ENCODE measurements at regions not wholly inside any gene's neighbourhood (a gene's known extent, or its start where the extent isn't known, plus 50 kb on each side); places are given as distances from the start of the nearest gene placed in this dataset.

DNA sequence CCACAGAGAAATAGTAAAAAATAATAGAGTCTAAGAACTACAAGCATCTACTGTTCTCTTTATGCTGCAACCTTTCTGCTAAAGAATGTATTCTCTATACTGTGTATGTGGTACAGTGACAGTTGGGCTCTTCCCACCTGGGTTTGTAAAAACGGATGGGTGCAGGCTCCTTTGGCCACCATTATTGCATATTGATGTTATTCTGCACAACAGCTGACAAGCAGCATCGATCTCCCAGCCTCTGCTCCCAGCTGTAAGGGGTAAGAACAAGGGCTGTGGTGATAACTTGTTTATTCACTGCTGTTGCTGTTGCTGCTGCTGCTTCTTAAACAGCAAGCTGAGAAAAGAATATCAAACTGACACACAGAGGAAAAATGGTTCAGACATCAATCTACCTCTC, 56.1 kb downstream of the KCNRG start:
- no peak for DNase-seq

DNA sequence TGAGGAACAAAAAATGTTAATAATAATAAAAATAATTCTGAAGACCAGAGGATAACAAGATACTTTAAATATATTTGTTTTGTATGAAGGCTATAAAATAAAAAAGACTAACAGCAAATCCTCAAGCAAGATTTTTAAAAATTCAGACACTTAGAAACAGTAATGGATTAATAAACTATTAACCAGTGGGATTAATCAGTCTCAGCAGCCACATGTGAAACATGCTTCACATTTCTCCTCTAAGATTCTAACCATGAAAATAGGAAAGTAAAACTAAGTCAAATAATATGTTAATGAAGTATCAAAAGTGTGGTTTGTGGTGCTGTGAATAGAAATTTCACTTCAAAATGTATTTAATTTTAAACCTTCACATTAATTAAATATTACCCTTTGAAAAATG, 57.4 kb downstream of the KCNRG start:
- DNase-seq: no peak

DNA sequence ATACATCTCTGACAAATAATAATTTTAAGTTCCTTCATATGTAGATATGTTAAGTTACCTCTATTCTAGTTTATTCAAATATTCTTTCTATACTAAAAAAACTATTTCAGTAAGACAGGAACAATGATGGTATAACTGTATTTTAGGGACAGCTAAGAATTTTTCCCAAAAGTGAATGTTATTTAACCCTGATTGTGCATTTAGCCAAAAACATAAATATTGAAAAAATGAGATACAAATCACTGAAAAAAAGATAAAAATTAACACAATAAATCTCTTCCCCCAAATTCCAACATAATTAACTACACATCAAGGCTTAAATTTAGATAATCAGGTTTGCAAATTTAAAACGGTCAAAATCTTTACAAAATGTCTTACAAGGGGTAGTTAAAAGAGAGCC, 58.1 kb downstream of the KCNRG start:
- DNase-seq: no peak

DNA sequence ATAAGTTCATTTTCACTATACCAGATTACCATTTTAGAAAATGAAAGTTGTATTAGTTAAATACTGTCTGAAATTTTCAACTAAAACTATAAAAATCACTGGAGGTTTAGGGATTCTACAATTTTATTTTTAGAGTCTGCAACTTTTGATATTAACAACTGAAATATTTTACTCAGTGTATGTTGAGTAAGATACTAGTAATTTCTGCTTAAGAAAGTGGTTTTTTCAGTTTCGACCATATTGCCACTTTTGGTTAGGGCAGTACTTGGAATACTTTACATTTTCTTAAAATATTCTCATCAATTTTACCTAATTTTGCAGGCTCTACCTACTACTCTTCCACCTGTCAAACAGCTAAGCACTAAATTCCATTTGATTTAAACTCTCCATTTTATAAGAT, 59.6 kb downstream of the KCNRG start:
- DNase-seq: no peak

DNA sequence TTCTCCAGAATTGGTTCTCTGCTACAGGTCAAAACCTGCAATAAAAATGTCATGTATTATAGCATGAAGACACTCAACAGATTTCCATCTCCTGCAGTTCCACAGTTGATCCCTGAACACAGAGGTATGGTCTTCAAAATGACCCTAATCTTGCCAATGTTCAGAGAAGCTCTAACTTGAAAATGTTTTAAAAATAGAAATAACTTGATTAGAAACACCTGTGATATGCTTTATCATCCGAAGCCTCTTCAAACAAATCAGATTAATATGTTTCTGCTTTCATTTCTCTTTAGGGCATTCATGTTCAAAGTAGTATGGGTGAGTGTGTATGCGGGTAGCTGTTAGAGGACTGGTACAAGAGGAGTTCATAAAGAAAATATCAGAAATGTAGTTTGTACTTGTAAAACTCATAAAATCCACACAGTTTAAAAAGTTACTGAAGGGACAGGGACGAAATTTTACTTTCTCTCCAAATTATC, 60.4 kb downstream of the KCNRG start:
- no peak for DNase-seq

DNA sequence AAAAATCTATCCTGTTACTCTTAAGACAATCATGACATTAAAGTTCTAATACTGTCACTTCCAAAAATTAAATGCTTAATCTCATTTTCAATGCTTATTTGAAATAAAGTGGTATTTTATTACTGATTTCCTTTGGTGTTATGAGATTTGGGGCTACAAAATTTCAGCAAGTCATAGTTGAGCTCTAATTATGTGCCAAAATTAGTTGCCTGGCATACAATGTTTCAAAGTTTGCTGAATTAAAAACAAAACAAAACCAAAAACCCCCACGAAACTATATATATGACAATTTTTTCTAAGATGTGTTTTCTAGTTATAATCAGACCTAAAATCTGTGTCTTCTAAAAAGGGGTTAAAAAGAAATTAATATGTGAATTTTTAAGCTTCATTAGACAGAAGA, 62.2 kb downstream of the KCNRG start:
- DNase-seq: no peak

DNA sequence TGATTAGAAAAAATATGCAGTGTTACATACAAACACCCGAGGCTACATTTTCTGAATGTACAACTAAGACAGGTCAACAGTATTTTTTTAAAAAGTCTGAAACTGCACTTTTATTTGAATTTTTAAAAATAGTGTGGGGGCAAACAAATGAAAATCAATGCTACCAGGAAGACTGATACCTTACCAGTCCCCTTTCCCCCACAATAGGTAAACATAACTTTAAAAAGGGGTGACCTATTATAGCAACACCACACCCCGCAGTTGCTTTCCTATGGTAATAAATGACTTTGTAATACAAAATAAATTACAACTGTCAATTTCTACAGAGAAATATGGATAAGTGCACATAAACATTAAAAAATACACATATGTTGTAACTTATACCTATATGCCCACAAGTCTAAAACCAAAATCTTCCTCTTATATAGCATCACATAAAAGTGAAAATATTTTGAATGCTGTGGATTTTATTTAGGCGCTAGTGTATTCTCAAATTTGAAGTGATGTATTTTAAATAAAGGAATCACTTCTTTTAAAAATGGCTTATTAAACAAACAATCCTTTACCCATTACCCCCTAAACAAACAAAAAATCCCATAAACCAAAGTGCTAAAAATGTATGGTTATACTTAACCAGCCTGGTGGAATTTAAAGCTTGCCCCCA, 63.1 kb downstream of the KCNRG start:
- no peak for DNase-seq

DNA sequence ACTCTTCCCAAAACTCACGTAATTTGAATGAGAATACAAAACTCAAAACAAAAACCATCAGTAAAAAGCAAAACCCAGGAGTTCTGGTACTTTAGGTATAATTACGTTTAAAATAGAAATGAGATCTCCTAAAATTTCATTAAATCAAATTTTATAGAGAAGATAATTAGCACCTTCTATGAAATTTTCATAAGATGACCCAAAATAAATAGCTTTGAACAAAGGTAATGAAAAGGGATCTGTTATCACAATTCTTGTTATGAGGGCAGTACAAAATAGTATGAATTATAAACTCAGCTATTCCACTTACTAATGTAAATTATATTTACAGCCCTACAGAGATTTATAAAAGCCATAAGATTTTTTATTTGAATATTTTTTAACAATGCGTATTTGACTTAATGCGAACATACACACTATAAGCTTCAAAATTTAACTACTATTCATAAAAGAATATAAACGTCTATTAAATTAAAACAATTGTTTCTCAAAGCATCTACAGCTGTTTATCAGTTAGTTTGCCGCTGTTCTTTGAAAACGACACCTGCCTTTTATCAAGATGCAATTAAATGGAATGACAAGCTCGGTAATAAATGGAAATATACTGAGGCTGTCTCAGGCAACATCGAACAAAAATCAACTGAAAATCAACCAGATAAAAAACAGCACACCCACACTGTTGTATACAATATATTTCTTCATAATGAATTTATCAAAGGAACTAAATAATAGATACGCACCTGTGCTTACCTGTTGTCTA, 63.8 kb downstream of the KCNRG start:
- no peak for DNase-seq

DNA sequence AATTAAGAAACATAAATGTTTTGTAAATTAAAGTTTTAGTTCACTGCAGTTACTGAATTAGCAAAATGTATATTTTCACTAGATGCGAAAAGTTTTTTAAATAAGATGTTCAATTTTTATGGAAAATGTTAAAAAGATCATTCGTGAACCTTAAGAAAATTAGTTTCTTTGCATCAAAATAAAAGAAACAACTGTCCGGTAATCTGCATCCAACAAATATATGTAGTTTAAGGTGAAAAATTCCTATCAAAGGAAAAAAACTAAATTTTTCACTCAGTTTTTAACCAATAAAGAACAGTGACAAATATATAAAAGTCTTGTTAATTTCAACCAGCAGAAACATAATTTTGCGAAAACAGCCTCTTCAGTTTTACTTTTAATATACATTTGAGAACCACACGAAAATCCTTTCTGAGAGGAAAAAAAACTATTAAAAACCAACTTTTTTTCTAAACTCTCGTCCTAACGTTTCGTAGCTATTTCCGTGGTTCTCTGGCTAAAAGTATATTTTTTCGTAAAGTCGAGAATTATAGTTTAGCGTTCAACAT, 64.5 kb downstream of the KCNRG start:
- DNase-seq: no peak

DNA sequence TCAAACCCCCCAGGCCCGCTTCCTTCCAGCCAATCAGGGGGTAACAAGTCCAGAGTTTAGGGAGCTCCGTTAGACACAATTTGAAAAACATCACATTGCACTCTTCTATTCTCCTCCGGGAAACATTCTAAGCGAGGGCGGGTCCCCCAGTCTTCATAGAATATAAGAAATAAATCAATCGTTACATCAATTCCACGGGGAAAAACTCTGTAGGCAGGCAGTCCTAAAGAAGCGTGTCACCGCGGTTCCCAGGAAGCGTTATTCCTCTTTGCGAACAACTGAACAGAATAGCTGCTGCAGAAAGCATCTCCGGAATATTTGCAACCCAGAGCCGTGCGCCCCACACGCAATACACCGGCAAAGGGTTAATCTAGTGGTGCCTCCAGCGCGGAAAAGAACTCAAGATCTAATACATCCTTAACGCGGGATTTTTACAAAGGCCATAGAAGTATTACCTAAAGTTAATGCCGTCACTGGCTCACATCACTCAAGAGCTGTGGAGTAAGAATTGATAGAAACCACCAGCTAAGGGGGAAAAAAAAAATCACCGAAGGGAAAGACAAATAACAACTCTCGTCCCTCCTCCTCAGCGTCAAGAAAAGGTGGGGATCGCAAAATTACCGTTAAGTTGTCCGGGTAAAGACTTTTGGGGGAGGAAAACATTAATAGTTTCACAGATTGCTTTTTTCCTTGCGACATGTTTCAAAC, 65.1 kb downstream of the KCNRG start:
- DNase-seq: no peak

DNA sequence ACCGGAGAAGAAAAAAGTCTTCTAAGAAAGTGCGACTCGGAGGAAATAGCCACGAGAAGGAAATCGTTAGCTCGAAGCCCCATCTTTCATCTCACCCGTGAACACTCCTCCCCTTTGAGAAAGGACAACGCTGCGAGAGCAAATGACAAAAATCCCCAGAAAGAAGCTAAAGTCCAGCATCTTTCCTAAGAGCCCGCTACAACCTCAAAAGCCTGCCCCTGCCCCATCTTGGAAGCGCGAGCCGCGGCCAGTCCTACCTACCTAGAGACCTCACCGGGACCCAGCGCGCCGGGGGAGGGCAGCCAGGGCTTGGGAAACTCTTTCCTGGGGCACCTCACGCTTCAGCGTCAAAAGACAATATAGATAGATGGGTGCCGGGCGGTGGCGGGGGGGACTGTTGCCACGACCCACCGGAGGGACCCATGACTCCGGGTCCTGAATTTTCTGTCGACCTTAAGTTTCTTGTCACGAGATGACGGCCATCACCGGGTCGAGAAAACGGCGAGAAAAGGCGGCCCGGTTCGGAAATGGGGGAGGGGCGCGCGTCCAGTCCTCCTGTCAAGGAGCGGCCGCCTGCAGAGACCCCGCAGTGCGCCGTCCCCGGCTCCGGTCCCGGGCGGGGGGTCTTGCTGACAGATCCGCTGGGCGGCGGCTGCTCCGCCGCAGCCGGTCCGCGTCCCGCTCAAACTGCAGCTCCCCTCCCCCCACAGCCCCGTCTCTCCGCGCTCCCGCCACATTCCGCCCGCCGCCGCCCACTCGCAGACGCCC, 65.9 kb downstream of the KCNRG start:
- no peak for DNase-seq

DNA sequence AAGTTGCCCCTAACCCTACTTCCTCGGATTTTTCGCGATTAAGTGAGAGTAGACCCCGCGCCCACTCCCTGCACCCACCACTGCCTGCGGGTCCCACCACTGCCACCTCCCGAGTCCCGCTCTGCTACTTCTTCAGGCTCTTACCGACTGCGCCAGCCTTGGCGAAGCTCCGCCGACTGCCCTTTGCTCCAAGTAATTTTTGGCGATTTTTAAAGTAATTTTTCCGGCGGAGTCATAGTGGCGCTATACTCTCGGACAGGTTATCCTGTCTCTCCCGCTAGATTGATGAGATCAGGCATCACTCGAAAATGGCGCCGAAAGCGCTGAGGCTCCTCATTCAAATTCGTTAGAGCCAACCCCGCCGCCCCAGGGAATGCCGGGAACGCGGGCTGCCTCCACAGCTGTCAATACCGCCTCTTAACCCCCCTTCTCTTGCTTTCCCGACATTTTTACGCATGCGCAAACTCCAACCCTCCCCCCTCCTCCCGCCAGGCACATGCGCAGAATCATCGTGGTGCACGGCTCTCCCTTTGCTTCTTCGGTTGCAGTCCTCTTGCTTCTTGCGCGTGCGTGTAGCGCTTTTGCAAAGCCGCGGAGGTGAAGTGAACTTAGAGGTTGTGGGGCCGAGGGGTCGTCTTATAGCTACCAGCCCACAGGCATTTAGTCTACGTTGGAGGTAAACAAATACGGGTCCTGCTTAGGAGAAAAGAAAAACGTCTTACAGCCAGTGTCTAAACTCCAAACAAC, 66.6 kb downstream of the KCNRG start:
- peak; percentile 47 for DNase-seq

DNA sequence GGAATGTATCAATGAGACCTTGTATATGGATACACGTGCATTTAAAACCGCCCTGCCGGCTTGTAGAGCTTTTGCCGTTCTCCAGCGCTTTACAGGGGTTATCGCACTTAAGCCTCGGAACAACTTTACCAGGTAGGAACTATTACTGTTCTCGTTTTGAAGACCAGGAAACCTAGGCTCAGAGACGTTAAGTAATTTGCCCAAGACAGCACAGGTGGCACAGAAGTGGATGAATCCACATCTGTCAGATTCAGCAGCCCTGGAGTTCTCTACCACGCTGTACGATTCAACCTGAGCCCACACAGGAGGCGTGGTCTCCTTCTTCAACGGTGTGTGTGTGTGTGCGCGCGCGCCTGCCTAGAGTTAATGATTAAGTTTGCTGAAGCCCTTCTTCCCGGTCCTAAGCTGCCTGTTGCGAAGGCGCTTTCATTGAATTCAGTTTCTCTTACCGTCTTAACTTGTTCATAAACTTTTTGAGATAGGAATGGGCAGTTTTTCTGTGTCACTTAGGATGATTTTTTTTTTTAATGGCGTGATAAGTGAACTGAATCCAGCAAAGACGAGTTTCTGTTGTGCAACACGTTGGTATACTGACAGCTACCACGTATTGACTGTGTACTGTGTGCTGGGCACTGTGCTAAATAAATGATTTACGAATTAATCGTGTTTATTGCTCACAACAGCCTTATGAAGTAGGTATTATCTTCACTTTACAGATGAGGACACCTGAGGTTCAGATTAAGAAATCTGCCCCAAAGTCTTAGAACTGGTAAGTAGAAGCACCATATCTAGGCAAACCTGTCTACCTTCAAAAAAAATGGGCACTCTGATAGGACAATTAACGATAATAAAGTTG, 67.4 kb downstream of the KCNRG start:
- DNase-seq: no peak

DNA sequence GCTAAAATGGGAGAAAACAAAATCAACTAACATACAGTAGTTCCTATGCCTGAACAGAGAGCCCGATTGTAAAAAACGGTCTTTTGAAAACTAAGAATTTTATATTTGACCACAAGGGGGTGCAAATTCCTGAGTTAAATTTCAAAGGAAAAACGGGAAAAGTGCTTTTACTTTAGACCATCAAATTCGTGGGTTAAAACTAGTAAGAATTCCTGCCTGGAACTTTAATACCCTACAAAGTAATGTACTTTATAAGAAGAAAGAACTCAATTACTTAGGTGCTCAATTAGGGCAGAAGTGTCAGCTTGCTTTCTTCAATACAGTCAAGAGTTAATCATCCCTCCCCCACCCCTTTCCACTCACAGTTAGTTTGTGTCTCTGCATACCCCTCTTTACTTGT, 69.8 kb downstream of the KCNRG start:
- no peak for DNase-seq

DNA sequence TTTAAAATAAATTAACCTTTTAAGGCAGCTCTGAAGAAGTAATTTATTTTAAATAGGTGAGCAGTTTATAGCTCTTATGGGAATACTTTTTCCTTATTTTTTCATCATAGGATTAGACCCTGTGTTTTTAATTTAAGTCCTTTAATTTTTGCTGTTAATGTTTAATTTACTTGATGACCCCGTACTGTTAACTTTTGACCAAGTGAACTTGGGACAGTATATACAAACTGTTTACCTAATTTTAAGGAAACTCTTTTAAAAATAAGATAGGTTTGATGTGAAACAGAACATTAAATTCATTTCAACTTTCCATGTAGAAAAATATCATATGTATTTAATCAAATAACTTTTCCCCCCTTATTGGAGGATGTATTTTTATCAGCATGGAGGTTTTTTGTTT, 74.4 kb downstream of the KCNRG start:
- no peak for DNase-seq

DNA sequence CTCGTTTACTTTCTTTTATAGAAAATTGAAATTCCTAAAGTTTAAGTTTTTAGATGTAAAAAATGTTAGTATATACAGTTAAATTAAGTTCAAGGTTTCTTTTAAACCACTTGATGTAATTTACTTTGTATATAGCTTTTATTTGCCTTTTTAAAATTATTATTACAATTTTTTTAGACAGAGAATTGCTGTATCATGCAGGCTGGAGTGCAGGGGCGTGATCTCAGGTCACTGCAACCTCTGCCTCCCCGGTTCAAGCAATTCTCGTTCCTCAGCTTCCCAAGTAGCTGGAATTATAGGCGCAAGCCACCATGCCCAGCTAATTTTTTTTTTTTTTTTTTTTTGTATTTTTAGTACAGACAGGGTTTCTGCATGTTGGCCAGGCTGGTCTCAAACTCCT, 75.0 kb downstream of the KCNRG start:
- no peak for DNase-seq

DNA sequence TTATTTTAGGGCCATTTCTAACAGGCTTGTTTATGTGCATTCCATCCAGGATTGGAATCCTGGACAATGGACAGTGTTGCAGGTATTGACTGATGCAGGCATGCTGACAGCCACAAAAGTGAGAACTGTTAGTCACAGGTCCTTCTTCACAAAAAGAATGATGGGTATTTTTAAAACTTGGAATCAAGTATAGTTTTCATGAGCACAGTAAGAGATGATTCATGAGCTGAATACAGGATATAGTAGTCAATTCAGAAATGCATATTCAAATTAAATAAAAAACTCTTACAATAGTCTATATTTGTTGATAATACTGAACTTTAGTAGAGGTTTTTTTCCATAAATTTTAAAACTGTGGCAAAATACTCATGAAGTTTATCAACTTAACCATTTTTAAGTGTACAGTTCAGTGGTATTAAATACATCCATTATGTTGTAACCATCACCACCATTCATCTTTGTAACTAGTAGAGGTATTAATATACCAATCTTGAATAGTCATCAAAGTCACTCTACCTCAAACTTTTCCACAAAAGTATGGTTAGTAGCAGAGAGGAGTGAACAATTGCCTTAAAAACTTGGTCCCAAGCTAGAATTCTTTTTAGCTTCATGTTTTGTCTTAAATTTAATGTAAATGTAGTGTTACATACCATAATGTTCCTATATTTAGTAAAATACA, 79.5 kb downstream of the KCNRG start:
- DNase-seq: no peak

DNA sequence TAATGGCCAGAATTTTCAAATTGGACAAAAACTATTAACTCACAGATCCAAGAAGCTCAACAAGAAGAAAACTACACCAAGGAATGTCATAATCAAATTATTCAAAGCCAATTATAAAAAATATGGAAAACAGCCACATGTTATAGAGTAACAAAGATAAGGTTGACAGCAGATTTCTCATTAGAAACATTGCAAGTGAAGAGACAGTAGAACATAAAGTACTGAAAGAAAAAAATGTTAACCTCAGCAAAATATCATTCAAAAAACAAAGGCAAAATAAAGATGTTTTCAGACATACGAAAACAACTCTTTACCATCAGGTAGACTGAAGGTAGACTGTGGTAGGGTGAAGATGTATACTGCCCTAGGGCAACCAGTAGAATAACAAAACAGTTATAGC, 83.4 kb downstream of the KCNRG start:
- DNase-seq: no peak

DNA sequence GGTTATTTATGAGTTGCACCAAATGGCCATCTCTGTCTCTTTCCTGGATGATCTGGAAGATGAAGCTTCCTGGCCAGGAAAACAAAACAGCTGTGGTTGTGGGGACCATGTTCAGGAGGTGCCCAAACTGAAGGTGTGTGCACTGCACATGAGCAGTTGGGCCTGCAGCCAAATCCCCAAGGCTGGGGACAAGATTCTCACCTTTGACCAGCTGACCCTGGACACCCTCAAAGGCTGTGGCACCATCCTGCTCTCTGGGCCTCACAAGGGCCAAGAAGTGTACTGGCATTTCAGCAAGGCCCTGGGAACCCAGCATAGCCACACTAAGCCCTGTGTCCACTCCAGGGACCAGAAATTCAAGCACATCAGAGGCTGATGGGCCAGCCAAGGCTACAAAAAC, 84.2 kb downstream of the KCNRG start:
- no peak for DNase-seq

DNA sequence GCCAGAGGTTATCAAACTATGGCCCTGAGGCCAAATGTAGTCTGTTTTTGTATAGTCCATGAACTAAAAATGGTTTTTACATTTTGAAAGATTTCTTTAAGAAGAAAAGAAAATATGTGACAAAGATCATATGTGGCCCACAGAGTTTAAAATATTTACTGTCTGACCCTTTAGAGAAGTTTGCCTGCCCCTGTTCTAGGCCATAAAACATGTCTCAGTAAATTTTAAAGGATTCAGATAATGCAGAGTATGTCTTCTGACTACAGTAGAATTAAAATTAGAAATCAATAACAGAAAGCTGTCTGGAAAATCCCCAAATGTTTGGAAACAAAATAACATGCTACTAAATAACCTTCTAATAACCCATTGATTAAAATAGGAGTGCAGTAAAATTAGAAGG, 86.3 kb downstream of the KCNRG start:
- no peak for DNase-seq

DNA sequence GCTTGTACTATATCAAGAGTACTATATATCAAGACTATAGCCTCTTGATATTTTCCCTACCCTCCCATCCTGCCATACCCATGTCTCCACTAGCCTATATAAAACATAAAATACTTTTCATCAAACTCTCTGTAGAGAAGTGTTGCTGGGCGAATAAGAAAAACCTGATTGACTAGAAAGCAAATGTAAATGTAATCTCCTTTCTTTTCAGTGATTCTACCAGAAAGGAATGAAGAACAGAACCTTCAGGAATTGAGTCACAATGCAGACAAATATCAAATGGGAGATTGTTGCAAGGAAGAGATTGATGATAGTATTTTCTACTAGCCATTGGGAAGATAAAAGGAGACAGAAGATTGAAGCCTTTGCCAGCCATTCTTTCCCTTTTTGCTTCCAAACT, 89.2 kb downstream of the KCNRG start:
- DNase-seq: no peak

Measured in cortex of kidney (tissue), 1 donor.